GM23248 (cell line): ENCODE measurements at regions not wholly inside any gene's neighbourhood (a gene's known extent, or its start where the extent isn't known, plus 50 kb on each side); places are given as distances from the start of the nearest gene placed in this dataset.

Source experiments
- DNase-seq: peaks from one replicate; pipeline ENCODE4 v3.0.0-alpha.2; 2015
- H2AFZ ChIP-seq: fragments of 200-600 bp; sonication (generic); 2 replicates; pipeline ENCODE4 v1.6.1; 2016; ENCODE audit warnings: antibody characterized with exemption
- H3F3A ChIP-seq: fragments of 200-600 bp; sonication (generic); 2 replicates; pipeline ENCODE4 v1.6.1; 2016; ENCODE audit warnings: mild to moderate bottlenecking, antibody characterized with exemption, mixed run types; ENCODE audit not compliant: insufficient read depth
- H3K27ac ChIP-seq: fragments of 200-600 bp; sonication (generic); 2 replicates; pipeline ENCODE4 v1.5.1; 2016; ENCODE audit warnings: mild to moderate bottlenecking
- H3K27me3 ChIP-seq: fragments of 200-600 bp; sonication (generic); replicated peaks from 2 replicates; pipeline ENCODE4 v1.6.1; 2016; ENCODE audit warnings: mild to moderate bottlenecking; ENCODE audit not compliant: insufficient read depth
- H3K36me3 ChIP-seq: fragments of 200-600 bp; sonication (generic); 2 replicates; pipeline ENCODE4 v1.6.1; 2016; ENCODE audit warnings: low read depth, mild to moderate bottlenecking
- H3K4me1 ChIP-seq: fragments of 200-600 bp; sonication (generic); 2 replicates; pipeline ENCODE4 v1.6.1; 2016; ENCODE audit warnings: mild to moderate bottlenecking; ENCODE audit not compliant: insufficient read depth
- H3K4me2 ChIP-seq: fragments of 200-600 bp; sonication (generic); one replicate; pipeline ENCODE4 v1.6.1; 2016; ENCODE audit warnings: mild to moderate bottlenecking; ENCODE audit not compliant: unreplicated experiment
- H3K4me3 ChIP-seq: fragments of 200-600 bp; sonication (generic); 2 replicates; pipeline ENCODE4 v1.5.1; 2016; ENCODE audit warnings: mild to moderate bottlenecking
- H3K79me2 ChIP-seq: fragments of 200-600 bp; sonication (generic); 2 replicates; pipeline ENCODE4 v1.6.1; 2016; ENCODE audit warnings: mild to moderate bottlenecking; ENCODE audit not compliant: insufficient read depth
- H3K9ac ChIP-seq: fragments of 200-600 bp; sonication (generic); 2 replicates; pipeline ENCODE4 v1.6.1; 2016; ENCODE audit warnings: mild to moderate bottlenecking
- H3K9me2 ChIP-seq: fragments of 200-600 bp; sonication (generic); 2 replicates; pipeline ENCODE4 v1.6.1; 2016; ENCODE audit warnings: mixed run types, mild to moderate bottlenecking, moderate library complexity; ENCODE audit not compliant: insufficient read depth
- H3K9me3 ChIP-seq: fragments of 200-600 bp; sonication (generic); one replicate; pipeline ENCODE4 v1.6.1; 2017; ENCODE audit warnings: low read depth
- H4K20me1 ChIP-seq: fragments of 200-600 bp; sonication (generic); 2 replicates; pipeline ENCODE4 v1.6.0; 2016; ENCODE audit not compliant: insufficient read depth
- EZH2 ChIP-seq: fragments of 200-600 bp; sonication (generic); IDR thresholded peaks from 2 replicates; pipeline ENCODE4 v1.6.1; 2018; ENCODE audit warnings: antibody characterized with exemption, mild to moderate bottlenecking; ENCODE audit not compliant: insufficient read depth, poor library complexity, severe bottlenecking
- EZH2phosphoT487 ChIP-seq: fragments of 200-600 bp; sonication (generic); IDR thresholded peaks from 2 replicates; pipeline ENCODE4 v1.6.1; 2018; ENCODE audit warnings: antibody characterized with exemption, moderate library complexity, mild to moderate bottlenecking, low read depth; ENCODE audit not compliant: insufficient read depth
- WGBS, 2 experiments: methylation state at CpG; one replicate each; pipeline ENCODE4 v1.1.6; 2015 to 2017; ENCODE audit warnings: low lambda C conversion rate in 2 of 2, low coverage in 1 of 2; ENCODE audit errors: missing lambda C conversion rate in 2 of 2; 5-methylcytosine and 5-hydroxymethylcytosine counted together
- in situ Hi-C: fragments of 300-500 bp; cut with MboI; formaldehyde crosslinking; loops from 2 replicates; pipeline ENCODE4 v1.15.0; 2020

DNA sequence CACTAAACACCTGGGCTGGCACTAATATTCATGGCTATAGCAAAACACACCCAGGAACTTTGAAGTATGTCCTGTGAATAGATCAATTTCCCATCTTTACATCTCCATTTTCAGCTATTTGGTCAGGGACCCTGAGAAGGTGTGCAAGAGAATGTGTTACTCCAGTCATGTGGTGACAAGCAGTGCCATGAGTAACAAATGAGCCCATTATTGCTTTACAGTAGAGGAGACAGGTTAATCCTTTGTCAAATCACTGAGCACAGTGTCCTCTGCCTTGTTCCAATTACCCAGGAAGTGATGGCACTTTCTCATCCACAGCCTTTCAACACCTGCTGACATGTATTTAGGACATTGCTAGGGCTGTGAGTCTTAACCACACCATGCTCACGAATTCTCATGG is 664.8 kb upstream of the API5 start:
- H3K9ac ChIP-seq, result no peak overlapping the region
- in situ Hi-C loops, result no loop called here
- H3K27ac ChIP-seq, result no peak overlapping the region
- H3K9me3 ChIP-seq, result no peaks in the 10 kb centered on the region
- 0 to 3% methylated on average over 1 of the region's 1 CpG for WGBS, 2 experiments
- H4K20me1 ChIP-seq, result no peaks in the 10 kb centered on the region
- TF ChIP-seq EZH2phosphoT487 (no peak), EZH2 (no peak)
- H3K4me2 ChIP-seq, result no peak overlapping the region
- H3K27me3 ChIP-seq, result no peaks in the 10 kb centered on the region
- H3F3A ChIP-seq, result no peaks in the 10 kb centered on the region
- H3K9me2 ChIP-seq, result no peaks in the 10 kb centered on the region
- H3K36me3 ChIP-seq, result no peaks in the 10 kb centered on the region
- DNase-seq, result no peak
- no peak overlapping the region for H2AFZ ChIP-seq
- H3K79me2 ChIP-seq, result no peaks in the 10 kb centered on the region
- H3K4me1 ChIP-seq, result no peaks in the 10 kb centered on the region
- H3K4me3 ChIP-seq, result no peak overlapping the region

DNA sequence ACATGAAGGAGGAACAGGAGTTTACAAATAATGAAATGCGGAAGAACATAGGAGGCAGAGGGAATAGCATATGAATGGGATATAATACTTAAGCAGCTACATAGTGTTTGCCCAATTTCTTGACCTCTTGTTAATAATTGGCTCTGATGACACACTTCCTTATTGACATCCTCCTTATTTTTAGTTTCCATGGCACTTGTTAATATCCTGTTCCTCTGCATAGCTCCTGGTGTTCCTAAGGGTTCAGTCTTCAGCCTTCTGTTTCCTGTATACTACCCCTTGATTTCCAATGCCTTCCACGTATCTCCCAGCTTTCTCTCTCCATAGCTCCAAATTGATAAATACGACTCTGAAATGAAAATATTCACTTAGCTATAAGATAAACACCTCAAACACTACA is 663.8 kb upstream of the API5 start:
- Histone ChIP-seq H4K20me1 (no peaks in the 10 kb centered on the region), H3K9me3 (no peaks in the 10 kb centered on the region), H3K27ac (no peak overlapping the region), H2AFZ (no peak overlapping the region), H3K79me2 (no peaks in the 10 kb centered on the region), H3K36me3 (no peaks in the 10 kb centered on the region), H3K9me2 (no peaks in the 10 kb centered on the region), H3F3A (no peaks in the 10 kb centered on the region), H3K27me3 (no peaks in the 10 kb centered on the region), H3K4me1 (no peaks in the 10 kb centered on the region), H3K4me2 (no peak overlapping the region), H3K9ac (no peak overlapping the region), H3K4me3 (no peak overlapping the region)
- no peak for DNase-seq
- in situ Hi-C loops, result no loop called here
- no peak for TF ChIP-seq EZH2
- no peak for TF ChIP-seq EZH2phosphoT487
- WGBS, 2 experiments, result 25 to 34% methylated on average over 3 of the region's 3 CpGs

DNA sequence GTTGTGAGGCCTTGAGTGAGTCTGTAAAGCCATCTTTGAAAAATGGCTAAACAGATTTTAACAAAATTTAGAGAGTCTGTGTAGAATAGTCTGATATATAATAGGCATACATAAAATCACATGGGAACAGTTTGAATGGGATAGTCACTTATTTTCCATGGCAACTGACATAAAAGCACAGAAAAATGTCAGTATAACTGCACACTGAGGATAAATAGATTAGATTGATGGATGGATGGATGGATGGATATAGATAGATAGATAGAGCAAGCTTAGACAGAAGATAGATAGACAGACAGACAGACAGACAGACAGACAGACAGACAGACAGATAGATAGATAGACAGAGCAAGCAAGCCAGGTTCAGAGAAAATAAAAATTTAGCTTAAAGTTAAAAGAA is 660.2 kb upstream of the API5 start:
- Histone ChIP-seq H3K9ac (no peak overlapping the region), H3K9me3 (no peaks in the 10 kb centered on the region), H3K4me2 (no peak overlapping the region), H3K27ac (no peak overlapping the region), H3K27me3 (no peaks in the 10 kb centered on the region), H3K4me1 (no peaks in the 10 kb centered on the region), H3K9me2 (no peaks in the 10 kb centered on the region), H3K36me3 (no peaks in the 10 kb centered on the region), H3F3A (no peaks in the 10 kb centered on the region), H4K20me1 (no peaks in the 10 kb centered on the region), H2AFZ (no peak overlapping the region), H3K4me3 (no peak overlapping the region), H3K79me2 (no peaks in the 10 kb centered on the region)
- in situ Hi-C loops, result no loop called here
- TF ChIP-seq EZH2phosphoT487, result no peak
- TF ChIP-seq EZH2, result no peak
- no peak for DNase-seq

DNA sequence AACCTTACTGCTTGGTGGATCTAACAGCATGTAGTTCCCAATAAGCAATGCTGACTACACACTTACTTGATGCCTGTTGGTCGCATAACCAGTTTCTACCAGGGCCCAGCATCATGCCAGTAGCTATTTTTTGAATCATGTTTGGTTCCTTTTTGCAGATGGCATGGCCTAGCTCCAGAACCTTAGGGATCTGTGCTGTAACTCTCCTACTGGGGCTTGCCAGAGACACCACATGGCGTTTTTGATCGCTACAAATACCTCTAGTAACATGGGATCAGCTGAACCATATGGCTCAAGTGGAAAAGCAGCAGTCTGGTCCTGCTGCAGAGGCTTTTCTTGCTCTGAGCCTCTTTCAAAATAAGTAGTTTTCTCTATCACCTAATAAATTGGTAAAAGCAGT is 654.6 kb upstream of the API5 start:
- WGBS, 2 experiments, result 10 to 25% methylated on average over 3 of the region's 3 CpGs
- H3K27me3 ChIP-seq, result no peaks in the 10 kb centered on the region
- no peaks in the 10 kb centered on the region for H3K36me3 ChIP-seq
- no peaks in the 10 kb centered on the region for H3K4me1 ChIP-seq
- TF ChIP-seq EZH2phosphoT487, result no peak
- no peak for TF ChIP-seq EZH2
- no peak overlapping the region for H3K9ac ChIP-seq
- no peak overlapping the region for H3K4me3 ChIP-seq
- DNase-seq, result no peak
- in situ Hi-C loops, result no loop called here
- no peaks in the 10 kb centered on the region for H3F3A ChIP-seq
- H3K4me2 ChIP-seq, result no peak overlapping the region
- H3K27ac ChIP-seq, result no peak overlapping the region
- H3K79me2 ChIP-seq, result no peaks in the 10 kb centered on the region
- no peaks in the 10 kb centered on the region for H3K9me3 ChIP-seq
- no peaks in the 10 kb centered on the region for H3K9me2 ChIP-seq
- H4K20me1 ChIP-seq, result no peaks in the 10 kb centered on the region
- H2AFZ ChIP-seq, result no peak overlapping the region

DNA sequence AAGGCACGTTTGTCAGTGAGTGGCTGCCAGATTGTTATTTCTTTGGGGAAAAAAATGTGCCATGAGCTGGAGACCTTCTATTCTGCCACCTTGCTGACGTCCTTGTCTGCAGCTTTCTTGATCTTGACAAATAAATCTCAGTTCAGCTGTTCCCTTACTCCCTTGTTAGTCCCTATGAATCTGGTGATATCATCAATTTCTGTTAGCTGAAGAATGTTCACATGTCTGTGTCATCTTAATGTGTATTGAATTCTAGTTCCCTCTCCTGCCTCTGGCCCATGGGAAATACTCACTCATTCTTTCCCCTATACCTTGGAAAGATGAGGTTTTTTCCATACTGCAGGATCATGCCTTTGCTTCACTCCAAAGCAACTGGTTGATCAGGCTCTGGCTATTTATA is 649.9 kb upstream of the API5 start:
- no peak for DNase-seq
- Histone ChIP-seq H3F3A (no peaks in the 10 kb centered on the region), H3K4me2 (no peak overlapping the region), H3K9me2 (no peaks in the 10 kb centered on the region), H3K4me3 (no peak overlapping the region), H3K9ac (no peak overlapping the region), H3K27ac (no peak overlapping the region), H3K4me1 (no peaks in the 10 kb centered on the region), H2AFZ (no peak overlapping the region), H4K20me1 (no peaks in the 10 kb centered on the region), H3K27me3 (no peaks in the 10 kb centered on the region), H3K9me3 (no peaks in the 10 kb centered on the region), H3K79me2 (no peaks in the 10 kb centered on the region), H3K36me3 (no peaks in the 10 kb centered on the region)
- TF ChIP-seq EZH2 (no peak), EZH2phosphoT487 (no peak)
- 0% methylated on average over 2 of the region's 2 CpGs for WGBS, 2 experiments
- in situ Hi-C loops, result no loop called here
